Mesenchymal stem cell (in vitro differentiated cells and primary cell): ENCODE measurements at regions not wholly inside any gene's neighbourhood (a gene's known extent, or its start where the extent isn't known, plus 50 kb on each side); places are given as distances from the start of the nearest gene placed in this dataset.

ENCODE experiments used
- DNase-seq: peaks from one replicate; pipeline ENCODE4 v3.0.0-alpha.2; 2013
- H2AFZ ChIP-seq: one replicate; pipeline ENCODE4 v1.6.1; 2013; ENCODE audit warnings: low read depth, mild to moderate bottlenecking, control low read depth, inconsistent platforms, low read length, moderate library complexity
- H2AK5ac ChIP-seq: 2 replicates; pipeline ENCODE4 v1.6.1; 2013; ENCODE audit warnings: low read length, moderate library complexity, mild to moderate bottlenecking, inconsistent platforms; ENCODE audit not compliant: severe bottlenecking
- H2BK120ac ChIP-seq: one replicate; pipeline ENCODE4 v1.6.1; 2013; ENCODE audit warnings: low read depth, mild to moderate bottlenecking, inconsistent platforms, low read length, moderate library complexity
- H2BK12ac ChIP-seq, 2 experiments: one replicate each; pipeline ENCODE4 v1.6.1; 2013; ENCODE audit warnings: inconsistent platforms in 2 of 2, low read length in 2 of 2, mild to moderate bottlenecking in 2 of 2, moderate library complexity in 2 of 2, control low read depth in 1 of 2
- H2BK15ac ChIP-seq: one replicate; pipeline ENCODE4 v1.6.1; 2013; ENCODE audit warnings: mild to moderate bottlenecking, low read depth, inconsistent platforms; ENCODE audit not compliant: poor library complexity, severe bottlenecking
- H2BK5ac ChIP-seq: 2 replicates; pipeline ENCODE4 v1.6.1; 2013; ENCODE audit warnings: low read depth, mild to moderate bottlenecking, low read length, control low read depth, inconsistent platforms; ENCODE audit not compliant: poor library complexity, severe bottlenecking
- H3K14ac ChIP-seq, 2 experiments: one replicate each; pipeline ENCODE4 v1.6.1; 2013; ENCODE audit warnings: inconsistent platforms in 2 of 2, low read length in 2 of 2, control low read depth in 1 of 2, mild to moderate bottlenecking in 1 of 2, moderate library complexity in 1 of 2
- H3K18ac ChIP-seq, 2 experiments: one replicate each; pipeline ENCODE4 v1.6.1; 2013; ENCODE audit warnings: inconsistent platforms in 2 of 2, low read length in 2 of 2, control low read depth in 1 of 2, low read depth in 1 of 2, mild to moderate bottlenecking in 1 of 2
- H3K23ac ChIP-seq, 2 experiments: one replicate each; pipeline ENCODE4 v1.6.1; 2013; ENCODE audit warnings: inconsistent platforms in 2 of 2, low read length in 2 of 2, mild to moderate bottlenecking in 2 of 2, moderate library complexity in 2 of 2, control low read depth in 1 of 2
- H3K27ac ChIP-seq: 2 replicates; pipeline ENCODE4 v1.5.1; 2013; ENCODE audit warnings: mild to moderate bottlenecking, moderate library complexity, low read length, control low read depth, inconsistent platforms; ENCODE audit not compliant: poor library complexity, severe bottlenecking
- H3K27me3 ChIP-seq, 2 experiments: 2 replicates each; pipeline versions ENCODE4 v1.6.1 to v1.7.0; 2013; ENCODE audit warnings: low read length in 2 of 2, mild to moderate bottlenecking in 2 of 2, moderate library complexity in 2 of 2, control low read depth in 1 of 2, inconsistent platforms in 1 of 2; ENCODE audit not compliant: control insufficient read depth in 1 of 2, insufficient read depth in 1 of 2
- H3K36me3 ChIP-seq, 2 experiments: 2 replicates each; pipeline versions ENCODE4 v1.6.1 to v1.7.0; 2013; ENCODE audit warnings: low read length in 2 of 2, control low read depth in 1 of 2, inconsistent platforms in 1 of 2, low read depth in 1 of 2, mild to moderate bottlenecking in 1 of 2; ENCODE audit not compliant: insufficient read depth in 2 of 2, control insufficient read depth in 1 of 2
- H3K4ac ChIP-seq, 2 experiments: one replicate each; pipeline ENCODE4 v1.6.1; 2013; ENCODE audit warnings: inconsistent platforms in 2 of 2, low read length in 2 of 2, mild to moderate bottlenecking in 2 of 2, moderate library complexity in 2 of 2, control low read depth in 1 of 2, low read depth in 1 of 2
- H3K4me1 ChIP-seq: 2 replicates; pipeline ENCODE4 v1.6.1; 2013; ENCODE audit warnings: low read depth, low read length, control low read depth; ENCODE audit not compliant: control insufficient read depth, insufficient read depth
- H3K4me2 ChIP-seq: 2 replicates; pipeline ENCODE4 v1.6.1; 2013; ENCODE audit warnings: low read length, mild to moderate bottlenecking, inconsistent platforms; ENCODE audit not compliant: poor library complexity, severe bottlenecking
- H3K4me3 ChIP-seq, 2 experiments: 2 replicates each; pipeline versions ENCODE4 v1.5.1 to v1.7.0; 2013; ENCODE audit warnings: low read length in 2 of 2, mild to moderate bottlenecking in 2 of 2, control low read depth in 1 of 2, low read depth in 1 of 2; ENCODE audit not compliant: insufficient read depth in 1 of 2
- H3K79me1 ChIP-seq: replicated peaks from 2 replicates; pipeline ENCODE4 v1.6.1; 2013; ENCODE audit warnings: mild to moderate bottlenecking, control low read depth, low read length, inconsistent platforms; ENCODE audit not compliant: poor library complexity, severe bottlenecking
- H3K9ac ChIP-seq: 2 replicates; pipeline ENCODE4 v1.7.0; 2013; ENCODE audit warnings: mild to moderate bottlenecking, low read length, moderate library complexity
- H3K9me3 ChIP-seq: 2 replicates; pipeline ENCODE4 v1.7.0; 2013; ENCODE audit warnings: mild to moderate bottlenecking, low read length; ENCODE audit not compliant: control insufficient read depth
- H4K8ac ChIP-seq: one replicate; pipeline ENCODE4 v1.6.1; 2013; ENCODE audit warnings: inconsistent platforms, mild to moderate bottlenecking, low read length, moderate library complexity
- H4K91ac ChIP-seq: one replicate; pipeline ENCODE4 v1.6.1; 2013; ENCODE audit warnings: mild to moderate bottlenecking, low read length, inconsistent platforms
- WGBS: methylation state at CpG from one replicate; pipeline ENCODE4 v1.1.7; 2013; ENCODE audit warnings: mixed read lengths; 5-methylcytosine and 5-hydroxymethylcytosine counted together

GRCh38 chr2:5394223-5394622 lies 298.0 kb upstream of the SOX11 start:
- no peak overlapping the region for H3K18ac ChIP-seq
- no peak overlapping the region for H2AFZ ChIP-seq
- no peak overlapping the region for H4K8ac ChIP-seq
- H3K9me3 ChIP-seq: peaks cover 12% of the 10 kb centered on the region
- no peak overlapping the region for H3K4ac ChIP-seq
- no peak overlapping the region for H2BK5ac ChIP-seq
- no peak overlapping the region for H3K4me2 ChIP-seq
- H3K14ac ChIP-seq: no peak overlapping the region
- no peak overlapping the region for H2BK12ac ChIP-seq
- no peak overlapping the region for H2BK15ac ChIP-seq
- H2BK120ac ChIP-seq: no peak overlapping the region
- H3K36me3 ChIP-seq: no peaks in the 10 kb centered on the region
- no peak overlapping the region for H2AK5ac ChIP-seq
- no peak overlapping the region for H3K27ac ChIP-seq
- no peaks in the 10 kb centered on the region for H3K27me3 ChIP-seq
- 81% methylated on average over 2 of the region's 5 CpGs for WGBS
- H4K91ac ChIP-seq: no peak overlapping the region
- H3K4me3 ChIP-seq: no peak overlapping the region
- no peak overlapping the region for H3K23ac ChIP-seq
- peaks cover 2% of the 10 kb centered on the region for H3K4me1 ChIP-seq
- no peak overlapping the region for H3K9ac ChIP-seq
- H3K79me1 ChIP-seq: no peaks in the 10 kb centered on the region
- DNase-seq: no peak

GRCh38 chr2:5401115-5401657 lies 291.0 kb upstream of the SOX11 start:
- H3K18ac ChIP-seq: no peak overlapping the region
- H3K27ac ChIP-seq: no peak overlapping the region
- no peak overlapping the region for H2AFZ ChIP-seq
- no peak overlapping the region for H4K8ac ChIP-seq
- no peak overlapping the region for H3K23ac ChIP-seq
- H2BK120ac ChIP-seq: no peak overlapping the region
- H2BK15ac ChIP-seq: no peak overlapping the region
- no peak overlapping the region for H3K4me3 ChIP-seq
- no peaks in the 10 kb centered on the region for H3K36me3 ChIP-seq
- H3K79me1 ChIP-seq: no peaks in the 10 kb centered on the region
- H3K27me3 ChIP-seq: no peaks in the 10 kb centered on the region
- no peak overlapping the region for H2BK5ac ChIP-seq
- no peak overlapping the region for H2AK5ac ChIP-seq
- no peak overlapping the region for H3K4me2 ChIP-seq
- H4K91ac ChIP-seq: no peak overlapping the region
- no peak overlapping the region for H3K9ac ChIP-seq
- H2BK12ac ChIP-seq: no peak overlapping the region
- no peak for DNase-seq
- WGBS: 77% methylated on average over 7 of the region's 9 CpGs
- no peaks in the 10 kb centered on the region for H3K9me3 ChIP-seq
- H3K4me1 ChIP-seq: peaks cover 2% of the 10 kb centered on the region
- H3K14ac ChIP-seq: no peak overlapping the region
- no peak overlapping the region for H3K4ac ChIP-seq

GRCh38 chr2:5403392-5403791 lies 288.8 kb upstream of the SOX11 start:
- Histone ChIP-seq H2BK5ac (no peak overlapping the region), H3K79me1 (no peaks in the 10 kb centered on the region), H2BK120ac (no peak overlapping the region), H3K4ac (no peak overlapping the region), H2AK5ac (no peak overlapping the region), H3K9me3 (no peaks in the 10 kb centered on the region), H3K27ac (no peak overlapping the region), H2BK15ac (no peak overlapping the region), H3K9ac (no peak overlapping the region), H3K14ac (no peak overlapping the region), H3K18ac (no peak overlapping the region), H4K91ac (no peak overlapping the region), H3K4me2 (no peak overlapping the region), H3K4me3 (no peak overlapping the region), H3K36me3 (no peaks in the 10 kb centered on the region), H4K8ac (no peak overlapping the region), H2AFZ (no peak overlapping the region), H3K4me1 (peaks cover 2% of the 10 kb centered on the region), H3K27me3 (no peaks in the 10 kb centered on the region), H2BK12ac (no peak overlapping the region), H3K23ac (no peak overlapping the region)
- WGBS: 91% methylated on average over 5 of the region's 6 CpGs
- no peak for DNase-seq

DNA sequence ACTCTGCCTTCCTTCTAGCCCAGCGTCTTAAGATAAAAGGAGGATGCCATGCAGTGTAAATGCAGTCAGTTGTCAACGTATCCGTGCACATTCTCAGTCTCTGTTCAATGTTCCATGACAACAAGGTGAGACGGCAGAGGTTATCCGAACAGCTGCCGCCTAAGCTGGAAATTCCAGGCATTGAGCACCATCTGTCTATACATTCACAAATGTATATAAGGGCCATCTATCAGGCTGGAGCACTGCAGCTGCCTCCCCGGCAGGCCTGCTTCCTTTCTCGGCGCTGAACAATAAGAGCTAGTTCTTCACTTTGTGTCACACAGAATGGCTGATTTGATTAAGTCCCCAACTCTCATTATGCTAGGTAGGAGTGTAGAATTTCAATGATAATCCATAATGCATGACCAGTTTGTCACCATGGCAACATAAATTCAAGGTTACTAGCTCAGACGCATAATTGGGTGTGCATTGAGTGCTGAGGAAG lies 282.2 kb upstream of the SOX11 start:
- Histone ChIP-seq H3K4me2 (no peak overlapping the region), H4K91ac (no peak overlapping the region), H3K27ac (no peak overlapping the region), H2BK5ac (no peak overlapping the region), H2AK5ac (no peak overlapping the region), H3K4me3 (no peak overlapping the region), H3K4me1 (no peaks in the 10 kb centered on the region), H3K14ac (no peak overlapping the region), H3K36me3 (no peaks in the 10 kb centered on the region), H2BK15ac (no peak overlapping the region), H3K27me3 (no peaks in the 10 kb centered on the region), H3K23ac (no peak overlapping the region), H2BK120ac (no peak overlapping the region), H3K9me3 (no peaks in the 10 kb centered on the region), H3K18ac (no peak overlapping the region), H2AFZ (no peak overlapping the region), H4K8ac (no peak overlapping the region), H3K4ac (no peak overlapping the region), H3K79me1 (no peaks in the 10 kb centered on the region), H2BK12ac (no peak overlapping the region), H3K9ac (no peak overlapping the region)
- WGBS: 56% methylated on average over 9 of the region's 10 CpGs
- DNase-seq: no peak
